Neural progenitor cell (in vitro differentiated cells): ENCODE measurements at regions not wholly inside any gene's neighbourhood (a gene's known extent, or its start where the extent isn't known, plus 50 kb on each side); places are given as distances from the start of the nearest gene placed in this dataset.
"Not testable (repeated sequence)": the region's sequence is repeated elsewhere in the genome, so short reads cannot be mapped to it uniquely, and the experiment has no call there.

ENCODE experiments used
- CTCF ChIP-seq: fragments of 200-600 bp; sonication (generic); IDR thresholded peaks from 2 replicates; pipeline ENCODE4 v1.5.1; 2017; ENCODE audit warnings: antibody characterized with exemption, mild to moderate bottlenecking
- EZH2 ChIP-seq: fragments of 200-600 bp; sonication (generic); IDR thresholded peaks from 2 replicates; pipeline ENCODE4 v1.6.1; 2017; ENCODE audit warnings: antibody characterized with exemption, mild to moderate bottlenecking, moderate library complexity
- EZH2phosphoT487 ChIP-seq: fragments of 200-600 bp; sonication (generic); IDR thresholded peaks from 2 replicates; pipeline ENCODE4 v1.6.1; 2017; ENCODE audit warnings: antibody characterized with exemption

DNA sequence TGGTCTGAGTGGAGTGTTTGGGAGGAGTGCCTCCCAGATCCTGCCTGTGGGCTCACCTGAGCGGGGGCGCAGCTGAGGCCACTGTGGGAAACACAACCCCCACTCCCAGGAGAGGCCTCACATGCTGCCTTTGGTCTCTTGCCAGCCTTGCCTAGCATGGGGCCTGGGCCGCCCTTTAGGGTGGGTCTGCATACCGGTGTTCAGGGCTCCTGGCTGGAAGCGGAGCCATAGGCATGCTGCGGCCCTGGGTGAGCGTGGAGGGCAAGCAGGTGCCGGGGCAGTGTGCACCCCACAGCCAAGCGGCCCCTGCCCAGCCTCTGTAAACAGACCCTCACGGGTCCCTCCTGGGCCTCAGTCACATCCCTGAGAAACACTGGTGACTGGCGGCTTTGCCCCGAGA lies 255.3 kb downstream of the ANKRD30B start:
- not testable (repeated sequence) for TF ChIP-seq CTCF, EZH2, EZH2phosphoT487
